GM23338 (cell line): ENCODE measurements at regions not wholly inside any gene's neighbourhood (a gene's known extent, or its start where the extent isn't known, plus 50 kb on each side); places are given as distances from the start of the nearest gene placed in this dataset.

Source experiments
- CREB1 ChIP-seq: fragments of 250-450 bp; sonication (Bioruptor Pico); IDR thresholded peaks from 2 replicates; pipeline ENCODE4 v1.5.0; 2020; ENCODE audit warnings: low read depth, mild to moderate bottlenecking, moderate library complexity
- CTCF ChIP-seq, 2 experiments: fragments of 200-600 bp in 1 of 2; sonication (generic) in 1 of 2; conservative IDR thresholded peaks; 2 replicates each; pipeline versions ENCODE4 v1.5.1 to v1.6.1; 2016 to 2017; ENCODE audit warnings: antibody characterized with exemption in 2 of 2, low read depth in 2 of 2, mild to moderate bottlenecking in 2 of 2, moderate library complexity in 1 of 2
- ETS1 ChIP-seq: IDR thresholded peaks from 2 replicates; pipeline ENCODE4 v1.6.1; 2016; ENCODE audit warnings: antibody characterized with exemption
- EZH2 ChIP-seq: fragments of 200-600 bp; sonication (generic); IDR thresholded peaks from one replicate; pipeline ENCODE4 v1.8.0; 2017; ENCODE audit warnings: antibody characterized with exemption, mild to moderate bottlenecking, low read depth; ENCODE audit not compliant: unreplicated experiment
- EZH2phosphoT487 ChIP-seq: fragments of 200-600 bp; sonication (generic); IDR thresholded peaks from one replicate; pipeline ENCODE4 v1.8.1; 2018; ENCODE audit warnings: antibody characterized with exemption; ENCODE audit not compliant: unreplicated experiment
- JUNB ChIP-seq: IDR thresholded peaks from one replicate; pipeline ENCODE4 v1.6.1; 2016; ENCODE audit warnings: antibody characterized with exemption; ENCODE audit not compliant: unreplicated experiment
- NANOG ChIP-seq: IDR thresholded peaks from 2 replicates; pipeline ENCODE4 v1.6.1; 2016; ENCODE audit warnings: antibody characterized with exemption, borderline replicate concordance
- POLR2AphosphoS5 ChIP-seq: IDR thresholded peaks from 2 replicates; pipeline ENCODE4 v1.6.1; 2016; ENCODE audit warnings: antibody characterized with exemption, low read depth
- REST ChIP-seq: IDR thresholded peaks from one replicate; pipeline ENCODE4 v1.6.1; 2018; ENCODE audit warnings: antibody characterized with exemption; ENCODE audit not compliant: unreplicated experiment
- STAT1 ChIP-seq: IDR thresholded peaks from one replicate; pipeline ENCODE4 v1.6.1; 2016; ENCODE audit warnings: antibody characterized with exemption; ENCODE audit not compliant: unreplicated experiment

GRCh38 chr1:166507347-166507746, 331.9 kb upstream of the POGK start:
- TF ChIP-seq REST: no peak
- TF ChIP-seq CTCF (conservative IDR thresholded peaks at IDR 0.05; ENCODE audit: low read depth in 2 of 2): no peak
- TF ChIP-seq EZH2phosphoT487: no peak
- TF ChIP-seq EZH2: no peak
- TF ChIP-seq POLR2AphosphoS5: no peak
- TF ChIP-seq STAT1: no peak
- no peak for TF ChIP-seq CREB1 (CRISPR knock-in tag)
- TF ChIP-seq JUNB: no peak
- no peak for TF ChIP-seq NANOG
- TF ChIP-seq ETS1: no peak
